ENCODE measurements at regions not wholly inside any gene's neighbourhood (a gene's known extent, or its start where the extent isn't known, plus 50 kb on each side); places are given as distances from the start of the nearest gene placed in this dataset.

- WGBS (ENCODE audit: missing lambda C conversion rate), result 51% methylated on average over 3 of the region's 3 CpGs
Measured at GRCh38 chr2:30351949-30352348, 95.1 kb upstream of the LCLAT1 start.

GRCh38 chr2:30354150-30354549 lies 92.9 kb upstream of the LCLAT1 start:
- FAIRE-seq (no peak), ATAC-seq (no peak)

More at GRCh38 chr2:30351949-30352348, 95.1 kb upstream of the LCLAT1 start:
- H3K27ac ChIP-seq, result no peak overlapping the region
- no peak overlapping the region for H3K4me2 ChIP-seq
- FAIRE-seq (no peak), ATAC-seq (no peak), DNase-seq (ENCODE audit: low read depth in 1 of 2, low spot score in 1 of 2) (no peak)
- no peak overlapping the region for H3K4me3 ChIP-seq
- no peak for TF ChIP-seq HOXB5 (CRISPR knock-in tag; IDR thresholded peaks at IDR 0.05)
- CTCF ChIA-PET, result interaction anchor here (1.4 to 1.8 kb wide), 5 partner anchors 14 to 360 kb away, joined by 3 to 5 read pairs (median 4); no protein-coding TSS in a partner anchor
- H3K4me1 ChIP-seq, result no peaks in the 10 kb centered on the region
- H3K9me3 ChIP-seq, result no peaks in the 10 kb centered on the region
- POLR2A ChIA-PET, result no interaction called here

GRCh38 chr2:30354621-30355020 lies 92.4 kb upstream of the LCLAT1 start:
- Histone ChIP-seq H3K4me2 (no peak overlapping the region), H3K4me3 (no peak overlapping the region), H3K9me3 (no peaks in the 10 kb centered on the region), H3K27ac (no peak overlapping the region), H3K4me1 (no peaks in the 10 kb centered on the region)
- ChIA-PET CTCF (interaction anchor here (0.9 to 1.1 kb wide), 2 partner anchors 52 to 122 kb away, joined by 3 read pairs; no protein-coding TSS in a partner anchor), POLR2A (no interaction called here)
- 69% methylated on average over 1 of the region's 1 CpG for WGBS (ENCODE audit: missing lambda C conversion rate)
- TF ChIP-seq HOXA7 (CRISPR knock-in tag; IDR thresholded peaks at IDR 0.05) (no peak), MAZ (IDR thresholded peaks at IDR 0.05; ENCODE audit: borderline replicate concordance, low read depth, low read length) (no peak), CHD2 (IDR thresholded peaks at IDR 0.05; ENCODE audit: low read length, partially characterized antibody) (no peak), MYC (IDR thresholded peaks at IDR 0.05; ENCODE audit: borderline replicate concordance, low read length) (no peak), ZSCAN20 (CRISPR knock-in tag; IDR thresholded peaks at IDR 0.05) (no peak), MAFK (IDR thresholded peaks at IDR 0.05; ENCODE audit: partially characterized antibody) (no peak), EHMT2 (IDR thresholded peaks at IDR 0.05; ENCODE audit: low read depth) (no peak), FOSB (CRISPR knock-in tag; IDR thresholded peaks at IDR 0.05) (no peak), POLR2A (IDR thresholded peaks at IDR 0.05; ENCODE audit: low read length) (no peak), NR3C1 (IDR thresholded peaks at IDR 0.05) (no peak), ATOH8 (CRISPR knock-in tag; IDR thresholded peaks at IDR 0.05; ENCODE audit: low read depth) (no peak), HEYL (CRISPR knock-in tag; IDR thresholded peaks at IDR 0.05) (no peak), PBX3 (IDR thresholded peaks at IDR 0.05) (no peak), EHF (CRISPR knock-in tag; IDR thresholded peaks at IDR 0.05) (no peak), USF2 (IDR thresholded peaks at IDR 0.05) (no peak), KDM5A (IDR thresholded peaks at IDR 0.05) (no peak)
- no peak for FAIRE-seq
- DNase-seq (ENCODE audit: low read depth in 1 of 2, low spot score in 1 of 2), result no peak
- ATAC-seq, result no peak

More at GRCh38 chr2:30354150-30354549, 92.9 kb upstream of the LCLAT1 start:
- 92% methylated on average over 2 of the region's 2 CpGs for WGBS (ENCODE audit: missing lambda C conversion rate)
- no peak overlapping the region for H3K4me2 ChIP-seq
- no peak overlapping the region for H3K27ac ChIP-seq
- H3K4me1 ChIP-seq, result no peaks in the 10 kb centered on the region
- POLR2A ChIA-PET, result no interaction called here
- TF ChIP-seq CHD4 (IDR thresholded peaks at IDR 0.05; ENCODE audit: borderline replicate concordance), result no peak
- TF ChIP-seq PHF8 (IDR thresholded peaks at IDR 0.05; ENCODE audit: borderline replicate concordance, low read depth), result no peak
- no peaks in the 10 kb centered on the region for H3K9me3 ChIP-seq
- CTCF ChIA-PET, result interaction anchor here (0.9 to 1.1 kb wide), 2 partner anchors 53 to 122 kb away, joined by 3 read pairs; no protein-coding TSS in a partner anchor
- H3K4me3 ChIP-seq, result no peak overlapping the region
- no peak for DNase-seq (ENCODE audit: low read depth in 1 of 2, low spot score in 1 of 2)

- FAIRE-seq (no peak), DNase-seq (ENCODE audit: low read depth in 1 of 2, low spot score in 1 of 2) (no peak), ATAC-seq (no peak)
- Histone ChIP-seq H3K9me3 (no peaks in the 10 kb centered on the region), H3K4me2 (no peak overlapping the region), H3K4me3 (no peak overlapping the region), H3K4me1 (no peaks in the 10 kb centered on the region), H3K27ac (no peak overlapping the region)
- POLR2A ChIA-PET, result no interaction called here
- 97% methylated on average over 3 of the region's 3 CpGs for WGBS (ENCODE audit: missing lambda C conversion rate)
- CTCF ChIA-PET, result interaction anchor here (0.6 kb wide), 1 partner anchor 1046 kb away, joined by 4 read pairs; no protein-coding TSS in a partner anchor
- TF ChIP-seq PBX3 (IDR thresholded peaks at IDR 0.05) (no peak), SMC3 (IDR thresholded peaks at IDR 0.05) (no peak), FOXS1 (CRISPR knock-in tag; IDR thresholded peaks at IDR 0.05) (no peak), POLR2AphosphoS2 (conservative IDR thresholded peaks at IDR 0.05; ENCODE audit: low read length) (no peak), ESRRA (IDR thresholded peaks at IDR 0.05; ENCODE audit: borderline replicate concordance, low read length) (no peak), HOXB13 (CRISPR knock-in tag; IDR thresholded peaks at IDR 0.05; ENCODE audit: low read depth) (no peak), HDAC2 (IDR thresholded peaks at IDR 0.05) (no peak), MAX (IDR thresholded peaks at IDR 0.05) (no peak), HOXB5 (CRISPR knock-in tag; IDR thresholded peaks at IDR 0.05) (no peak), NR3C1 (IDR thresholded peaks at IDR 0.05) (no peak), TP53 (CRISPR knock-in tag; IDR thresholded peaks at IDR 0.05) (no peak)
Measured at GRCh38 chr2:30355306-30355705, 91.7 kb upstream of the LCLAT1 start.
